NCI-H524 (cell line): ENCODE measurements at regions not wholly inside any gene's neighbourhood (a gene's known extent, or its start where the extent isn't known, plus 50 kb on each side); places are given as distances from the start of the nearest gene placed in this dataset.

ENCODE experiments used
- DNase-seq, 2 experiments: peaks; one replicate each; lab custom pipeline; 2025; lab: John Stamatoyannopoulos, UW

DNA sequence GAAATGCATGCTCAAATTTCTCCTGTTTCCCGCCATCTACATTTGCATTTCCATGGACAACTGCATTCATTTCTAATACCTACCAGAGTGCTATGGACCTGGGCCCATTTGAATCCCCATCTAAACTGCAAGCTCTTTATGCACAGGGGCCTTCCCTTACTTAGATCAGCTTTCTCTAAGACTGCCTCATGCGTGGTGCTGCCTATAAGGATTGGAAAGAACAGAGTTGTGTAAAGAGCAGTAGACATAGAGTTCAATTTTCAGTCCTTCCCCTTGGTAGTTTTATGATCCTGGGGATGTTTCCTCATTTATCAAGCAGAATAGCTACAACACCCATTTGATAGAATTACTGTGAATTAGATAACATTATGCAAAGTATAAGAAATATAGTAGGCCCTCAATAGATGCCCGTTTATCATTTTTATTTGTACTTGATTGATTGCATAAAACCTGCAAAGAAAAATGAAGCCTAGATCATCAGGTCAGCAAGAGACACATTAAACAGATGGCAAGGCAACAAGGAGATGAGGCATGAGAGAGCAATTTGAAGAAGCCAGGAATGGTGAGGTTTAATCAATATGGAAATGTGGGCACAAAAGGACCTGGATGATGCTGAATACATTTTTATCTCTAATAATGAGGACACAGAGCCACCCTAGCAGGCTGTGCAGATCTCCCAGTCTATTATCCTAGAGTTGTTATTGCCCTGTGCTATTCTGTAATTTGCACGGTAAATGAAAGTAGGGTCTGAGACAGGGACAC, 359.7 kb downstream of the FAM181B start:
- no peak for DNase-seq

- peak; percentile 39 to 65 for DNase-seq
Measured at GRCh38 chr11:82365351-82365750, 368.3 kb downstream of the FAM181B start.

DNA sequence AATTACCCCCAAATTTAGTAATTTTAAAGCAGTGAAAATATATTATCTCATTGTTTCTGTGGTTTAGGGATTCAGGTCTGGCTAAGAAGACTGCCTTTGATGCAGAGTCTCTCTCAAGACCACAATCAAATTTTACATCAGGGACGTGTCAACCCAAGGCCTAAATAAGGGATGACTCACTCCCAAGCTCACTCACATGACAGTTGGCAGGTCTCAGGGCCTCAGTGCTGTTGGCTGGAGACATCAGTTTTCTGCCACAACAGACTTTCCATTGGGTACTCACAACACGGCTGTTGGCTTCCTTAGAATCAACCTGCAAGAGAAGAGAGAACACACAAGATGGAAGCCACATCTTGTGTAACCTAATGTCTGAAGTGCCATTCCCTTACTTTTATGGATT, 377.3 kb downstream of the FAM181B start:
- DNase-seq = no peak

GRCh38 chr11:82355313-82355823, 378.3 kb downstream of the FAM181B start:
- no peak for DNase-seq

DNA sequence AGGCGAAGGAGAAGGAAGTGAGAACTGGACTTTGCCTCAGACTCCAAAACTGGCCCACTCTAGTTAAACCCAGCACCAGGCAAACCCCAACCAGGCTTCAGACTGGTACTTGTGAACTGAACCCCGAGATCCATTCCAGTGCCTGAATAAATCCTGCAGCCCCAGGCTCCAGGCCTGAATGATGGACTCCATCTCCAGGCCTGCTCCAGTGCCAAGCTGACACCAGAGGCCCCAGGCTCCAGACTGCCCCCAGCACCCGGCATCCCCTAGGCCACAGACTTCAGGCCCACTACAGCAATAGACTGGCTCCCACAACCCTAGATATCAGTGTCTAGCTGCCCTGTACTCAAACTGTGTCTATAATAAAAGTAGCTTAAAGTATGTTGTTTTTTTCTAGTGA, 406.8 kb downstream of the FAM181B start:
- DNase-seq = no peak

- DNase-seq = peak; percentile 27 to 81
Measured at GRCh38 chr11:82321206-82321605, 412.5 kb downstream of the FAM181B start.

- peak in 1 of 2 experiments; percentile 33 for DNase-seq
Measured at GRCh38 chr11:82315093-82315492, 418.6 kb downstream of the FAM181B start.

- DNase-seq = no peak
Measured at GRCh38 chr11:82308979-82309378, 424.7 kb downstream of the FAM181B start.

- DNase-seq = peak in 1 of 2 experiments; percentile 41
Measured at GRCh38 chr11:82305123-82305522, 428.5 kb downstream of the FAM181B start.

GRCh38 chr11:82303671-82304070, 430.0 kb downstream of the FAM181B start:
- DNase-seq = peak; percentile 45 to 65

- no peak for DNase-seq
Measured at GRCh38 chr11:82288471-82288870, 445.2 kb downstream of the FAM181B start.

- DNase-seq = no peak
Measured at GRCh38 chr11:82270870-82271269, 462.8 kb downstream of the FAM181B start.

DNA sequence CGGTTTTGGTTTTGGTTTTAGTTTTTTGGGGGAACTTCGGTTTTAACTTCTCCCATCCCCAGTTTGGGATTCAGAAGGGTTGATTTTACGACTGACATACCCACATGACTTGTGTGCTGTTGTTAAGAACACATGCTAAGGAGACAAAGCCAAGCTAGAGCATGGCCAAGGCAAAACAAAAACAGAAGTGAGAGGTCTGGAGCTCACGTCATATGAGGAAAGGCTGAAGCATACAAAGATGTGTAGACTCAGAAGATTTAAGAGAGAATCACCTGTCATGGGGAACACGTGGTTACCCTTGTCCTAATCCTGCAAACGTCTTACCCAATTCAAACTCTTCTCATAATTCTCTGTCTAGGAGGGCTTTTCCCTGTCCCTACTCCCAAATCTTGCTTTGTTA, 465.0 kb downstream of the FAM181B start:
- DNase-seq = no peak

GRCh38 chr11:82267186-82267585, 466.5 kb downstream of the FAM181B start:
- no peak for DNase-seq

DNA sequence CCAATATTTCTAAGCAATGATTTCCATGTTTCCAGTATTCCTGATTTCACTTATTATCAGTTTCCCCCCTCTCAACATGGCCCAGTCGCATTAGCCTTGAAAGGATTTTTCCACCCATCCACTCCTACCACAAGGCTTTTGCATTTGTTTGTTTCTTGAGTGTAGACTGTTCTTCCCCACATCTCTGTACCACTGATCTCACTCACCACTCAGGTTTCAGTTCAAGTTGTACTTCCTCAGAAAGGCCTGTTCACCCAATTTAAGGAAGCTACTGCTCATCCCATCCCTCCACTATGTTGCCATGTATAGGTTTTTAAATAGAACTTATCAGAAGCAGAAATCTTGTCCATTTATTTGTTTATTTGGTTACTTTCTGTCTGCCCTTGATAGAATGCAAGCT, 472.3 kb downstream of the FAM181B start:
- DNase-seq = no peak

GRCh38 chr11:82250047-82250446, 483.6 kb downstream of the FAM181B start:
- no peak for DNase-seq

DNA sequence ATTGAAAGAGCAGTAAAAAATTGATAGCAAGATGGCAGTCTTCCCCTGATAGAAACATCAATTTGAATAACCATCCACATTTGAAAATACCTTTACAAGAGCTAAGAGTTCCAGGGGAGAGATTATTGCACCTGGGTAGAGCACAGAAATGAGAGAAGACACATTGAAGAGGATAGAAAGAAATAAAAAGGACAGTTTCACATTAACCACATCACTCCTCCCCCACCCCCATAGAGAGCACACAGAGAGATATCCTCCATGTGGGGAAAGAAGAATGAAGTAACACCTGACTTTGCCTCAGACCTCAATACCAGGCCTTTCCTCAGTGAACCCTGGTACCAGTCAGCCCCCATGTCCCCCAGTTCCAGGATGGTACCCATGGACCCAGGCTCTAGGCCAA, 486.7 kb downstream of the FAM181B start:
- DNase-seq = no peak

DNA sequence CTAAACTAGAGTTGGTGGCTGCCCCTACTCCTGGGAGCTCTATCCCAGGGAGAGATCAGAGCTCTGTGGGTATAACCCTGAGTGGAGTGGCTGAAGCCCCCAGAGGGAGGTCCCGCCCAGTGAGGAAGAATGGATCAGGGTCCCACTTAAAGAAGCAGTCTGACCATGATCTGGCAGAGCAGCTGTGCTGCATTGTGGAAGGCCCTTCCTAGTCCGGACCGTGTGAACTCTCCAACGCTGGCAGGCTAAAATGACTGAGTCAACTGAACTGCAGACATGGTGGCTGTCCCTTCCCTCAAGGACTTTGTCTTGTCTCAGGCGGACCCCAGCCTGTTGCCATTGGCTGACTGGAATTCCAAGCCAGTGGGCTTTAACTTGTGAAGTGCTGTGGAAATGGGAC, 494.2 kb downstream of the FAM181B start:
- DNase-seq = no peak

DNA sequence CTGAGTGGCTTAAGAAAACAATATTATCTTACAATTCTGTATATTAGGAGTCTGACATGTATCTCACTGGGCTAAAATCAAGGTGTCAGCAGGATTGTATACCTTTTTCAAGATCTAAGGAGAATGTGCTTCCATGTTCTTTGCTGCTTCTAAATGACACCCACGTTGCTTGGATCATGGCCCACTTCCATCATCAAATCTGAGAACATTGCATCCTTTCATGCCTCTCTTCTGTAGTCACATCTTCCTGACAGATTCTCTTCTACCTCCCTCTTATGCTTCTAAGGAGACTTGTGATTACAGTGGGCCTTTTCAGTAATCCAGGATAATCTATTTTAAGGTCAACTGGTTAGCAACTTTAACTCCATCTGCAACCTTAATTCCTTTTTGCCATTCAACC, 499.4 kb downstream of the FAM181B start:
- peak in 1 of 2 experiments; percentile 4 for DNase-seq

DNA sequence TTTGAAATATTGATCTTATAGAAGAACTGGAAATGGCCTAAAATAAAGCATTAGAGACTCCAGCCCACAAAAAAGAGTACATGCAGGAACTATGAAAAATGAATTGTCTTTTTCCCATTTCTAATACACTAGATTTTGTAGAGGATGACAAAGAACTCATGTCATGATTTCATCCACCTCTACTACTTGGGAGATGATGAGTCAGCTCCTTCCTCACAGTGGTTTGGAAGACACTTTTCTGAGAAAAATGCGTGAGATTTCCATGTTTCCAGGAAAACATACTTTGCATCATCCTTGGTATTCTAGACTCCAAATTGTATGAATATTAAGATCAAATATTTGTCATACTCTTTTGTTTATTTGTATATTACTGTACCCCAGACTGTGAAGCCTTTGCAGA, 500.5 kb downstream of the FAM181B start:
- no peak for DNase-seq

DNA sequence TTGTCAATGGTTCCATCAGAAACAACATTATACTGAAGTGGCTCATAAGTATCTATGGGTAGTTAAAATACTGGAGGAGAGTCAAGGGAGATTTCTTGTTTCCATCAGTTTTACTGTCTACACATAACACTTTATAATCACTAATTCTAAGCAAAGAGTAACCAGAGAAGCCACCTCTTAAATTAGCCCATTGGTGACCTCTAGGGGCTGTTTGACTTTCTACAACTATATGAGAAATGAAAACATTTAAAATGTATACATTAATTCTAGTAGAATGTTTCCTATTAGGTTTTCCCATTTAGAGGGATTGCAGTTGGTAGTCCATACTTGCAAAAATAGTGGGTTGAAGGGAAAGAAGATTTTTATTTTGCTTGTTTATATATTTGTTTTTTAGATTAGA, 504.3 kb downstream of the FAM181B start:
- peak; percentile 0 to 51 for DNase-seq

- peak; percentile 1 to 35 for DNase-seq
Measured at GRCh38 chr11:82225930-82226329, 507.7 kb downstream of the FAM181B start.

DNA sequence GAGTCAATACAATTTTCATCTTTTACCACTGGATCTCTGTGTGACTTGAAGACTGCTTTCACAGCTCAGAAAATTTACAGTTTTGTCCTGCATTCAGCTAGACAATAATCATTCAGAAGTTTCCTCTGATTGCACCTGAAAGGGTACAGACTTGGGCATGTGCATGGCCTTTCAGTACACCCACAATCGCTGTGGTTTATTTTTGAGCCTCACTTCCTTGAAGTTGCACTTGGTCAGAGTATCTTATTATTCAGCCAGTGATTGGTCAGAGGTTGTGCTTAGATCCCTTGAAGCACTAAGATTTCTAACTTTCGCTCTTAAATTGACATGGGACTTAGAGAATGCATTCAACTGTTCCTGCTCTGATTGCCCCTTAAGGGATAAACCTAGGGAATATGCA, 508.2 kb downstream of the FAM181B start:
- DNase-seq = no peak
